GM19025 (cell line): ENCODE measurements at regions not wholly inside any gene's neighbourhood (a gene's known extent, or its start where the extent isn't known, plus 50 kb on each side); places are given as distances from the start of the nearest gene placed in this dataset.
"Not testable (repeated sequence)": the region's sequence is repeated elsewhere in the genome, so short reads cannot be mapped to it uniquely, and the experiment has no call there.

Source experiments
- ATAC-seq: cut with Tn5 transposase; IDR thresholded peaks from one replicate; pipeline ENCODE4 v1.9.1; 2021; ENCODE audit warnings: mild to moderate bottlenecking, low read depth, moderate library complexity; ENCODE audit not compliant: unreplicated experiment

DNA sequence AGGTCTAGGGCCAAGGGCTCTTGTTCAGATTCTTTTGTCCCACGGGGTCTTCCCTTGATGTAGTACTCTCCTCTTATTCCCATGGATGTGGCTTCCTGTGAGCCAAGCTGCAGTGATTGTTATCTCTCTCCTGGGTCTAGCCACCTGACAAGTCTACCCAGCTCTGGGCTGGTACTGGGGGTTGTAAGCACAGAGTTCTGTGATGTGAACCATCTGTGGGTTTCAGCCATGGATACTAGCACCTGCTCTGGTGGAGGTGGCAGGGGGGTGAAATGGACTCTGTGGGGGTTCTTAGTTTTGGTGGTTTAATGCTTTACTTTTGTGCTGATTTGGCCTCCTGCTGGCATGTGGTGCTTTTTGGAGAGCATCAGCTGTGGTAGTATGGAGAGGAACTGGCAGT, 350.8 kb downstream of the DNAJB9 start:
- no peak for ATAC-seq

DNA sequence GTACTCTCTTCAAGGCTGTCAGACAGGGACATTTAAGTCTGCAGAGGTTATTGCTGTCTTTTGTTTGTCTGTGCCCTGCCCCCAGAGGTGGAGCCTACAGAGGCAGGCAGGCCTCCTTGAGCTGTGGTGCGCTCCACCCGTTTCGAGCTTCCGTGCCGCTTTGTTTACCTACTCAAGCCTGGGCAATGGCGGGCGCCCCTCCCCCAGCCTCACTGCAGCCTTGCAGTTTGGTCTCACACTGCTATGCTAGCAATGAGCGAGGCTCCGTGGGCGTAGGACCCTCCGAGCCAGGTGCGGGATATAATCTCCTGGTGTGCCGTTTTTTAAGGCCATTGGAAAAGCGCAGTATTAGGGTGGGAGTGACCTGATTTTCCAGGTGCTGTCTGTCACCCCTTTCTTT, 373.4 kb downstream of the DNAJB9 start:
- not testable (repeated sequence) for ATAC-seq

DNA sequence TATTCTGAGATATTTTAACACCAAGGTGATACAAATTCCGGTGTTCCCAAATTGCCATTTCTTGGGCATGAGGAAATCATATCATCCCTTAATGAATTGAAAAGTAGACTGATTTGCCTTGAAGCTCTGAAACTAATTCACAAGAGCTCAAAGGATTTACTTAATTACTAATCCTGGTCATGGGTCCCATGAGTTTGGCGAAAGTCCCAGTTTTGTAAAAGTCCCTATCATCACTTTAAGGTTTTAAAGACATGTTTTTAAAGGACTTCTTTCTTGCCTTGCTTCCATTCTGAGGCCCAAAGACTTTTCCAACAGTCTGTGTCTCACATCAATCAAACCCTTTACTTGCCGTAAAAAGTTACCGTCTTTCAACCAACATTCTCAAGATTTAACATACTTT, 377.9 kb downstream of the DNAJB9 start:
- no peak for ATAC-seq

DNA sequence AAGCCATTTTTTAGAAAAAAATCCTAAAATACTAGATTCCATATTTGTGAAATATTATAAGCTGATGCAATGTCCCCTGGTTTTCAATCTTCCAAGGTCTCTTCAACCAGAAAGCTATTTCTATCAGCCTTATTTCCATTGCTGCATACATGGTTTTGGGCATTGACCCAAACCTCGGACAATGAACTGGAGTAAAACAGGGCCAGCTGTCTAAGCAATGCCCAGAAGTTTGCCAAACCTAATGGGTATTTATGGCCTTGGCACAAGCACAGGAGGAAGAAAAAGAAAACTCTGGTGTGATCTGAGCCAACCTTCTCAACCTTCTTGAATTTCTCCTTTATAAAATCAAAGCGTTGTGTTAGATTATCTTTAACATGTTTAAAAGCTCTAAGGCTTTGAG, 402.3 kb downstream of the DNAJB9 start:
- ATAC-seq, result no peak

DNA sequence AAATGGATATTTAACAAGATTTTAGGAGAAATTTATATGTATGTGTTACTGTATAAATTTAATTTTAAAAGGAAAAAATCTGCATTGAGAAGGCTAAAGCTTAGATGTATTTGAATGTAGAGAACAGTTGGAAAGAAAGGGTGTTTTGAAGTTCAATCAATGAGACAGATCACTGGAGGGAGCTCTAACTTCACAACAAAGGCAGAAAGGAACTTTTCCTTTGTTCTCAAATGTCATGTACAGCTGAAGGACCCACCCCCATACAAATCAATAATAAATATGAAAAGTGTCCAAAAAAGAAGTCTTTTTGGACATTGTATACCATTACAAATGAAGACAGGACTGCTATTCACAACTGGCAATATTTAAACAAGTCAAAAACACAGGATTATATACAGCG, 403.4 kb downstream of the DNAJB9 start:
- ATAC-seq, result no peak

DNA sequence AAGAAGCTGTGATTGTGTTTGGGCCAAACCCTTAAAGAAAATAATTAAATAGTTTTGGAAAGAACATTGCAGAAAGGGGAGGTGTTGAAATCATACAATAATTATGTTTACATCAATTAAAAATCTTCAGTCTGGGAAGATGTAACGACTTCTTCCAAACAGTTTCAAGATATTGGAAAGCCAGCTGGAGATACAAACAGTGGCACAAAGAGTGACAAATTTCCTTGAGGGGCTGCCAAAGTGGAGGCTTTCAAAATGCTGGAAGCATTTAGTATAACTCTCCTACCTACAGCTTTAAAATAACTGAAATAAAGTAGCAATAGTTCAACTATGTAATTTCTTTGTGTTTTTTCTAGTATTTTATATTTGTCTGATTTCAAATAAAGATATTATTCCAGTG, 405.0 kb downstream of the DNAJB9 start:
- no peak for ATAC-seq

DNA sequence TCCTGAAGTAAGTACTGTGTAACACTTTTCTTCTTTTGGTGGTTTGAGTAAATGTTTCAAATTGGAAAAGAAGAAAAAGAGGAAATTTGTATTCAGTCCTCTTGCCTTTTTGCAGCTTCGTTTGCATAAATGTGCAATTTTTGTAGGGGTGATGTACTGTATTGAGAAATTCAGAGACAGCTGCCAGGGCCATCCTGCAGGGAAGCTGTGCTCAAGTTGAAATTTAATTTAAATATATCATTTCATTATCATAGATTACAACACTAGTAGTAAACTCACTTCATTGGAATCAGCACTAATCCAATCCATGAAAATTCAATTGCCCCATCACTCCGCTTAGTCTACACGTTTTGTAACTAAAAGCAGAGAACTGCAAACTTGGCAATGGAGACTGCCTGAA, 415.4 kb downstream of the DNAJB9 start:
- ATAC-seq, result no peak

DNA sequence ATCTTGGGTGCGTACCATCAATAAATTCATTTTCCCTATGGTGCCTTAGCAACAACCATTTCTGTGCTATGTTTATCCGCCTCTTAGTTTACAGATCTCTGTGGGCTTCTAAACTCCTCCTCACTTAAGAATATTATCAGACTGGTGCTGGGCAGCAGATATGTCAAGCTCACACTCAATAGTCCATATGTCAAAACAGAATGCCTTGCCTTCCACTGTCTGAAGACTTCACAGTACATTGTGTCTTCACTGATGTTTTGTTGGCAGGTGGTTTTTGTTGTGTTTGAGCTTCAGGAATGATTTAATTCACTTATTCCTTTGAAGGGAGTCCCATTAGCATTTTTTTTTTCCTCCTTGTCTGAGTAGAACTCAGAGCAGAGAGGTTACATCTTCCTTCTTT, 419.6 kb downstream of the DNAJB9 start:
- ATAC-seq, result no peak

DNA sequence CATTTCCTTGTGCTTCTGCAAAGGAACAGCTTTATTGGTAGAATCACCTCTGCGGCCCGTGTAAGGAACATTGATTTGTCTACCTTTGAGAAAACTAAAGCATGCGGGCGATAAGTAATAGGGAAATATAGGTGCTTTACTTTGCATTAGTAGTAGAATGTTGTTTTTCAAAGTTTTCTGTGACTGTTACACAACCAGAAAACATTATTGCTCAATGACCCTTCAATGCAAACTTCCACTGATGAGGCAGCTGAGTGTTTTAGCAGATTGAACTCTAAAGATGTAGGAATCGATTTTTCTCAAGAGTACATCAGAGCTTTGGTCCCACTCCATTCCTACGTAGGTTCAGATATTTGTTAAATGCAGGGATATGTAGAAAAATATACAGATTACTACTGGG, 427.8 kb downstream of the DNAJB9 start:
- ATAC-seq, result no peak

DNA sequence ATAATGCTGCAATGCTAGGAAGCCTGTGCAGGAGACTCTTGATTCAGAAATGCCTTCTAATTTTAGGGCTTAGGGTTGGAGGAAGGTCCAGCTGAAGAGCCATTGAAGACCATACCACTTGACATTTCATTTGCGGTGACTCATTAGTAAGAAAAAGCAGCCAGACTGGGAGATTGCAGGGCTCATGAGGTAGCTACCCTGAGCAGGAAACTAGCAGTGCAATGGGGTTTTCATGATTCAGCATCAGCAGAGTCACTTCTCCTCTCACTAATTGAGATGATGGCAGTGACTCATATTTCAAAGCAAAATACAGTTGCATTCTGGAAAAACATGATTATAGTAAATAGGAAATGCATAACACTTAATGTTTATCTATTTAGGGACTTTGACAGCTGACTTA, 434.1 kb downstream of the DNAJB9 start:
- ATAC-seq, result no peak

DNA sequence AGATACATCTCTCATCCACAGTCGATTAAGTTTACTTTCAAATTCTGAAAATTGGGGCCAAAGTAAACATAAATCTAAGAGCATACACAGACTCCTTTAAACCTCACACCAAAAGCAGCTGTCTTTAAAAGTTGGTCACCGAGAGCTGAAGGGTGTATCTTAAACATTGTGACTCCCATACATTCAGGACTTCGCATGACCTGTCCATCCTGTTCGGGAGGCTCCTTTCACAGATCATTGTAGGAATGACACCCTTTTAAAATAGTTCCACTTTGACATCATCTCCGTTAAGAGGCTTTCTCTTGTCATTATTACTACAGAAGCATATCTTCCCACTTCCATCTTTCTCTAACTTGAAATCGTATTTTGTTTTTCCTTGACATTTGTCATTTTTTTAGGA, 440.0 kb downstream of the DNAJB9 start:
- no peak for ATAC-seq

DNA sequence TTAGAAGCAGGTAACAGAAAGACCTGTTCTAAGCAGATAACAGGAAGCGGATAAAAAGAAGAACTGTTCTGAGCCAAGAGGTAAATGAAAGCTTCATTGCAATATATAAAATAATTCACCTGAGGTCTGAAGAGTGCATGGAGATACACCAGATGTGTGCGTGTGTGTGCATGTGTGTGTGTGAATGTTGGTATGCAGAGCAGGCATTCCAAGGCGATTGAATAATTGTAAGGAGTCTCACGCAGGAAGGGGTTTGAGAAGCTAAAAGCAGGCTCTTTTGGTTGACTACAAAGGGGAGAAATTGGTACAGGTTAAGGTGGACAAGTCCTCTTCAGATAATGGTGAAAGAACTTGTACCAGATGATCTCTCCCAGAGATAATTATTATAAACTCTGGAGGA, 450.6 kb downstream of the DNAJB9 start:
- no peak for ATAC-seq

DNA sequence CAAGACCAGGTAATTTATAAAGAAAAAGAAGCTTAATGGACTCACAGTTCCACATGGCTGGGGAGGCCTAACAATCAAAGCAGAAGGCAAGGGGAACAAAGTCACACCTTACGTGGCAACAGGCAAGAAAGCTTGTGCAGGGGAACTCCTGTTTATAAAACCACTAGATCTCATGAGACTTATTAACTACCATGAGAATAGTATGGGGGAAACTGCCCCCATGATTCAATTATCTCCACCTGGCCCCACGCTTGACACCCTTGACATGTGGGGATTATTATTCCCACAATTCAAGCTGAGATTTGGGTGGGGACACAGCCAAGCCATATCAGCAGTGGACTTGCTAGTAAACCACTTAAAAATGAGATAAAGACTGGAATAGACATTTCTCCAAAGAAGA, 451.7 kb downstream of the DNAJB9 start:
- ATAC-seq, result no peak

DNA sequence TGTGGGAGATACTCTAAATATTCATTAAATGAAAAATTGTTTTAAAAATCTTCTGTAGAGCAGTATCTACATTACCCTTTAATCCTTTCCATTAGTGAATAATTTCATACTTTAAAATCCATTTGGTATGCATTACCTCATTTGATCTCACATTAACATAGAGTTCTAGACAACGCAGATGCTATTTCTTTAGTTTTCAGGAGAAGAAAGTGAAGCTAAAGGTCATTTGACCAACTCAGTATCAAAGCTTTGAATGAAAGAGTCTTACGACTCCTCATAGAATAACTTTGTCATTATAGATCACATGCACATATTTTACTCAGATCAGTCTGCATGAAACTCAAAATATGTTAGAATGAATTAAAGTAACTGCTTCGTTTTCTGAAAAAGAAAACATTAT, 460.2 kb downstream of the DNAJB9 start:
- ATAC-seq, result no peak

DNA sequence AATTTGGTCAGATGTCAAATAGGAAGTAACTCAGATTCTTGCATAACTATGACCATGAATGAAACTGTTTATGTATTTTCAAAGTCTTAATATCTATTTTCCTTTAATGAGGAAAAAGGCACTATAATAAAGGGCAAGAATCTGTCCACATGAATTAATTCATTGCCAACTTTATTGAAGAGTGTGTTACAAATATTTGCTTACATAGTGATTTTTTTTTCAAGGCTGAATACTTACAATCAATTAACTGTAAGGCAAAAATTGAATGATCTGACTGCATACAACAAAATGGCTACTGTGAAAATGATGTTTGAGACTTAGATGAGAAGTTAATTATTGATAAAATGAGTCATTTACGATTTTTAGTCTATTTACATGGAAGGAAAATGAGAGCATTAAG, 475.0 kb downstream of the DNAJB9 start:
- no peak for ATAC-seq

DNA sequence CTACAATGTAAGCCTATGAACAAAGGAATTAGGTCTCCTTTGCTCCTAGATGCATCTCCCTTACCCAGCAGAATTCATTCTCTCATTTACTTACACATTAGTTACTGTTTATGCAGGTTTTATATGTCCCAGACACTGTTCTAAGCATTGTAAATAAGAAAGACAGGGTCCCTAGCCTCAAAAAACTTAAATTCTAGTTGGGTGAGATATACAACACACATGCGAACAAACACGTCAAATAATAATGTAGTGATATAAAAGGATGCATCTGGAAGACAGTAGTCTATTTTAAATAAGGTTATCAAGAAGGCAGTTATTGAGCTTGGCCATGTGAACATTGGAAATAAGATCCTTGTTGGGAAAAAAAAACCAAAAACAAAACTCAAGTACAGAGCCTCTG, 479.7 kb downstream of the DNAJB9 start:
- no peak for ATAC-seq

DNA sequence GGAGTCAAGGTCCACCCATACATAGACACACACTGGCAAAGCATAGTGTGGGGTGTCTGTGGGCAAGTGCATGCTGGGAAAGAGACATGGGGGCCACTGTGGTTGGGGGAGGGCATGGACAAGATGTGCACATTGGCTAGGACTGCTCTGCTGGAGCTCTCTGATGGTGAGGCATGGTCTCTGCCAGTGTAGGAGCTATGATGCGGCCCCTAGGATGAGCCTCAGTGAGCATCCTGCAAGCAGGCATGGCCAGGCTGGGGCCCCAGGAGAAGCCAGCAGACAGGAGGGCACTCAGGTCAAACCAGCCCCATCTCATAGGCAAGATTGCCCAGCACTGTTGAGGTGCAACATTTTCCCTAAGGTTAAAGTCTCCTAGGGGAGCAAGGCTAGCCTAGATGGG, 489.4 kb downstream of the DNAJB9 start:
- ATAC-seq, result no peak

DNA sequence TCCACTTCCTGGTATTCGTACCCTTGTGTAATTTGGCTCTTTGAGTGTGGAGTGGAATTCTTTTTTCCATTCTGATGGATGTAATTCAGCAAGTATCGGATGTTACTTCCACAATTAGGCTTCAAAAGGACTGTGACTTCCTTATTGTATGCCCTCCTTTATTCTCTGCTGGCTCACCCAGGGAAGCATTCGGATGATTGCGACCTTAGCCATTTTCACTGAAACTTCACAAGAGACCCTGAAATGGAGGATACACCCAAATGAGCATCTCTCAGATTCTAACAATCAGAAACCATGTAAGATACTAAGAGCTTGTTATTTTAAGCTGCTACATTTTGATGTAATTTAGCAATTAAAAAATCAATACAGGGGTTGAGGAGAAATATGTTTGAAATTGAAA, 493.1 kb downstream of the DNAJB9 start:
- ATAC-seq, result no peak

DNA sequence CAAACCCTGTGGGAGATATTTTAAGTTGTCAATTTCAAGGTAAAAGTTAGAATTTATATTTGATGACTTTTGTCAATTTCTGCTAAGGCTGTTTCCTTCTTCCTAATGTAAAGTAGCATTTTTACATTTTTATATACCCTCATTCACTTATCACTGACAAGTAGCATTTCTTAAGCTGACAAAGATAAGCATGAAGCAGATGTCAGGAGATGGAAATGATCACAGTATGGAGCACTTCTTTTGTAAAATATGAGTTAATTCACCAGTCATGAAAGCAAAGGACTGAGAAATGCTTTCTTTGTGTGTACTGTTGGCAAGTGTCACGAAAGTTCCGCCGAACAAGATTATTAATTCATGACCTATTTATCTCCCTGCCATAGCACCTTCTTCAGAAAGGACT, 503.9 kb downstream of the DNAJB9 start:
- ATAC-seq, result no peak

DNA sequence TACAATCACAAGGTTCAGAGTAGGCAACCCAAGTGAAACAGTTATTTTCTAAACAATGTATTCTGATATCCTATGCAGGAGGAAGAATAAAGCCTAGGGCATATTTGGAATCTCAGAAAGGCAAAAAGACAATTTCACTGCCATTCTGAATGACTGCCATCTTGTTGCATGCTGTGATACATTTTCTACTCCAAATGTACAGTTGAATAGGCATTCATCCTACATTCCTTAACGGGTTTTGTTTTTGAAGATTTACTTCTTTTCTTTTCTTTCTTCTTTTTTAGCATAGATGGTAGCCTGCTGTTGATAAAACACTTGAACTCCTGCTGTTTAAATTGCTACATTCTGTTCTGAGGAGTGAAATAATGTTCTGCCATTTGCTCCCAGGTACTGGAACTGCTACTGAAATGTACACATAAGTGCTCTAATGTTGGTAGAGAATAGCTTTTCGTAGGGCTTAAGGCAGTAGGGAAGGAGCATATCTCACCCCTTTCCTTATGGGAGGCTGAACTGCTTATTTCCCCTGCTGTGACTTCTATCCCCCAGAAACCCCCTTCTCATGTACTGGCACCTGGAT, 506.8 kb downstream of the DNAJB9 start:
- ATAC-seq, result no peak

DNA sequence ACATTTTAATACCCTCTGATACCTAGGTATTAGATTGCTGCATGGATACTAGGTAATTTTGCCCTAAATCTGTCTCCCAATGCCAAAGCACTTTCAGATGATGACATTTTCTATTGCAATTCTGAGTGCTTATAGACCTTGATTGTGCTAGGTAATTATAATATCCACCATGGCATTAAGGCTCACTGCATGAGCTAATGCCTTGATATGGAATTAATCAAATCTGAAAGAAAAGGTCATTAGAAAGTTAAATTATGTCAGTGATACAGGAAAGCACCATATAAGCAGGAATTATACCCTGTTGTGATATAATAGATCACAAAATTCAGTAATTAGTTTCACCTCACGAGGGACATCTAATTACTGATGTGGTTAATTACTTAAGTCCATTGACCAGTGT, 521.4 kb downstream of the DNAJB9 start:
- ATAC-seq, result no peak

DNA sequence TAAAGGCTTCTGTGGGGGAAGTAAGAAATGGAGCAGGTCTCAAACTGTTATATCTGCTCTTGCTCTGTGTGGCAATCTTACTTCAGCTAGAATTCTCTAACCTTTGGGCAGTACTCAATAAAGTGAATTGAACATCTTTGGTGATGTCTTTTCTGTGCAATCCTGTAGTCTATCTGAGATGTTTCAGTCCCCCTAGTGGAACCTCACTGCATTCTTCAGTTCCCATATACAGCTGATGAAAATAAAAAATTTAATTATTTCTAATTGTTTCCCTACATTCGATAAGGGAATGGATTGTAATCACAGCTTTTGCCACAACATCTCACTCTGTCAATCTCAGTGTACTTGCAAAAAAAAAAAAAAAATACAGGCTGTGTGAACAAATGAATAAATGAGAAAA, 522.6 kb downstream of the DNAJB9 start:
- no peak for ATAC-seq

DNA sequence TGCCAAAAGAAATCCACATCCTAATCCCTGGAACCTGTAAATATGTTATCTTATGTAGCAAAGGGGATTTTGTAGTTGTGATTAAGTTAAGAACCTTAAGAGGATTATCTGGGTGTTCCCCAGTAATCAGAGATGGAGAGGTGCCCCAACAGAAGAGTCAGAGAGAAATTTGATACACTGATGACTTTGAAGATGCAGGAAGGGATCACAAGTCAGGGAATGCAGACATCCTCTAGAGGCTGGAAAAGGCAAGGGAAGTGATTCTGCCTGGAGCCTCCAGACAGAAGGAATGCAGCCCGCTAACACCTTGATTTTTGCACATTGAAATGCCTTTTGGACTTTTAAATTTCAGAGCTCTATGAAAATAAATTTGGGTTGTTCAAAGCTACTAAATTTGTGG, 531.7 kb downstream of the DNAJB9 start:
- no peak for ATAC-seq
